ENCODE measurements at regions not wholly inside any gene's neighbourhood (a gene's known extent, or its start where the extent isn't known, plus 50 kb on each side); places are given as distances from the start of the nearest gene placed in this dataset.
"Not testable (repeated sequence)": the region's sequence is repeated elsewhere in the genome, so short reads cannot be mapped to it uniquely, and the experiment has no call there.

- not testable (repeated sequence) for TF ChIP-seq CTCF (IDR thresholded peaks at IDR 0.05; ENCODE audit: poor library complexity, severe bottlenecking); POLR2AphosphoS5 (IDR thresholded peaks at IDR 0.05); EZH2 (IDR thresholded peaks at IDR 0.05; ENCODE audit: borderline replicate concordance, insufficient read depth, low read length, poor library complexity, severe bottlenecking); REST (IDR thresholded peaks at IDR 0.05; ENCODE audit: borderline replicate concordance); MXI1 (conservative IDR thresholded peaks at IDR 0.05; ENCODE audit: poor library complexity, severe bottlenecking); SMC3 (conservative IDR thresholded peaks at IDR 0.05; ENCODE audit: poor library complexity)
Observed at GRCh38 chr9:97778740-97779139, 74.3 kb upstream of the FOXE1 start.

Measured in neural cell (in vitro differentiated cells).